Panc1 (cell line): ENCODE measurements at regions not wholly inside any gene's neighbourhood (a gene's known extent, or its start where the extent isn't known, plus 50 kb on each side); places are given as distances from the start of the nearest gene placed in this dataset.

Experiments used
- ATAC-seq: fragments of 200-7000 bp; cut with Tn5 transposase; 2 replicates; pipeline ENCODE4 v1.9.1; 2020; ENCODE audit warnings: mild to moderate bottlenecking, moderate library complexity
- BruUV-seq: library from RNA; stranded (reverse); fragments of 400-500 nt; replicated peaks from 2 replicates; lab custom pipeline; 2021; lab: Mats Ljungman, UMichigan
- CTCF ChIA-PET: fragments of 300-600 bp; sonication (Branson Sonifier 250); formaldehyde crosslinking; loops from one replicate; lab custom pipeline; 2022; ENCODE audit warnings: antibody characterized with exemption; lab: Charles Lee
- POLR2A ChIA-PET: fragments of 300-600 bp; sonication (Branson Sonifier 250); formaldehyde crosslinking; loops from one replicate; lab custom pipeline; 2022; ENCODE audit warnings: antibody characterized with exemption; lab: Charles Lee
- DNase-seq: peaks from one replicate; pipeline ENCODE4 v3.0.0-alpha.2; 2010; ENCODE audit warnings: low read depth, low spot score
- H3K27ac ChIP-seq: 2 replicates; pipeline ENCODE4 v1.5.1; 2011; ENCODE audit warnings: mild to moderate bottlenecking, low read length, inconsistent platforms
- H3K27me3 ChIP-seq: fragments of 200-500 bp; sonication (Bioruptor generic); 2 replicates; pipeline ENCODE4 v1.6.0; 2014; ENCODE audit warnings: low read length, inconsistent platforms; ENCODE audit not compliant: control insufficient read depth, insufficient read depth
- H3K36me3 ChIP-seq: fragments of 200-500 bp; sonication (Bioruptor generic); 2 replicates; pipeline ENCODE4 v1.5.1; 2014; ENCODE audit warnings: inconsistent platforms, mild to moderate bottlenecking, low read length, moderate library complexity; ENCODE audit not compliant: control insufficient read depth, insufficient read depth
- H3K4me1 ChIP-seq: 2 replicates; pipeline ENCODE4 v1.5.1; 2011; ENCODE audit warnings: inconsistent platforms, mild to moderate bottlenecking, low read length, moderate library complexity; ENCODE audit not compliant: control insufficient read depth, insufficient read depth
- H3K4me3 ChIP-seq, 2 experiments: 2 replicates each; pipeline ENCODE4 v1.5.1; 2011 to 2012; ENCODE audit warnings: low read depth in 2 of 2, low read length in 2 of 2, mild to moderate bottlenecking in 2 of 2, inconsistent platforms in 1 of 2, moderate library complexity in 1 of 2
- H3K9me3 ChIP-seq: fragments of 200-500 bp; sonication (Bioruptor generic); 2 replicates; pipeline ENCODE4 v1.5.1; 2014; ENCODE audit warnings: low read depth, mild to moderate bottlenecking, inconsistent platforms, low read length, moderate library complexity; ENCODE audit not compliant: control insufficient read depth, insufficient read depth
- POLR2AphosphoS5 ChIP-seq: IDR thresholded peaks from 2 replicates; pipeline ENCODE4 v1.6.1; 2012; ENCODE audit warnings: mild to moderate bottlenecking, low read depth, low read length, moderate library complexity
- SIN3A ChIP-seq: IDR thresholded peaks from 2 replicates; pipeline ENCODE4 v1.6.1; 2012; ENCODE audit warnings: low read depth, mild to moderate bottlenecking, low read length, moderate library complexity, borderline replicate concordance; ENCODE audit not compliant: insufficient read depth
- TCF7L2 ChIP-seq: IDR thresholded peaks from 2 replicates; pipeline ENCODE4 v1.6.1; 2011; ENCODE audit warnings: mild to moderate bottlenecking, low read depth, low read length, inconsistent platforms
- in situ Hi-C: cut with HindIII; loops from 2 replicates; pipeline ENCODE4 v1.10.0; 2016; ENCODE audit warnings: low sequenced_read_pairs, low pct_unique_long_range_greater_than_20kb
- intact Hi-C: fragments of 100-400 bp; cut with micrococcal nuclease; formaldehyde crosslinking; loops from one replicate; pipeline ENCODE4 v1.10.0; 2022; ENCODE audit not compliant: unreplicated experiment
- TF ChIP-seq, protein P1 (sequence below), 2 experiments: IDR thresholded peaks; 2 replicates each; pipeline ENCODE4 v1.6.1; 2011 to 2012; ENCODE audit warnings: low read depth in 2 of 2, control low read depth in 1 of 2, low read length in 1 of 2, mild to moderate bottlenecking in 1 of 2, moderate library complexity in 1 of 2; ENCODE audit not compliant: insufficient read depth in 1 of 2
- TF ChIP-seq, protein P2 (sequence below): fragments of 450-650 bp; IDR thresholded peaks from 2 replicates; pipeline ENCODE4 v1.5.1; 2017; ENCODE audit warnings: mild to moderate bottlenecking

DNA sequence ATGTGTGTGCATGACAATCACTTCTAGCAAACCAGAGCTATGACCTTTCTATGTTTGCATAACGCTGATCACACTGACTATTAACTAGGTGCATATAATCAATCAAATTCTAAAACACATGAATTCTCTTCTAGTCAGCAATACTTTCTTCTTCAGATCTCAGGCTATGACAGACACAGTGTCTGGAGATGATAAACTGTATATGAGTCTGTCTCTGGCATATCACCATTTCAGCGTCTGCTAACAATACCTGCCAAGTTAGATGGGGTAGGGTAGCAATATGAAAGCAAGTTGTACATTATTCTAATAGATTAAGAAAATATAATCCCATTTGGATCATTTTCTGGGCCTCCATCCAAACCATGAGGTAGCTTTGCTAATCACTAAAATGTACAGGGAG is 354.2 kb upstream of the EPHA4 start:
- CTCF ChIA-PET = no interaction called here
- no peaks in the 10 kb centered on the region for H3K9me3 ChIP-seq

DNA sequence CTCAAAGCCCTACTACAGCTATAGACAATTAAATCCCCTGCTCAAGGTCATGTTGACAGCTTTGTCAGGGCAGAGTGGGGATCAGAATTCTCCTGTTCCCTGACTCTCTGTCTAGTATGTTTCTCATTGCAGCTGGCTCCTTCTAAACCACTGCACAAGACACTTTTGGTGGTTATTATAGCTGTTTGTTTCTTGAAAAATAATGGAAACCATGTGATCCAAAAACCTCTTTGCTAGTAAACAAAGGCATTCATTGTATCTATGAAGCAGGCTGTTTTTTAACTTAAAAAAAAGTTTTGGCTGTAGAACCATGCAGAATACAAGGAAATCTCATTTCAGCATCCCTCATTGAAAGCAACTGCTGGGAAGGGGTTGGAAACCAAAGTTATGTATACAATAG is 352.5 kb upstream of the EPHA4 start:
- Histone ChIP-seq H3K36me3 (no peaks in the 10 kb centered on the region), H3K4me1 (no peaks in the 10 kb centered on the region), H3K27ac (no peak overlapping the region), H3K4me3 (no peak overlapping the region), H3K9me3 (no peaks in the 10 kb centered on the region), H3K27me3 (no peaks in the 10 kb centered on the region)
- ChIA-PET CTCF (no interaction called here), POLR2A (no interaction called here)
- DNase-seq (no peak), ATAC-seq (no peak)
- intact Hi-C loops = no loop called here
- TF ChIP-seq TCF7L2 (no peak), SIN3A (no peak), POLR2AphosphoS5 (no peak)
- TF ChIP-seq, protein P1, sequence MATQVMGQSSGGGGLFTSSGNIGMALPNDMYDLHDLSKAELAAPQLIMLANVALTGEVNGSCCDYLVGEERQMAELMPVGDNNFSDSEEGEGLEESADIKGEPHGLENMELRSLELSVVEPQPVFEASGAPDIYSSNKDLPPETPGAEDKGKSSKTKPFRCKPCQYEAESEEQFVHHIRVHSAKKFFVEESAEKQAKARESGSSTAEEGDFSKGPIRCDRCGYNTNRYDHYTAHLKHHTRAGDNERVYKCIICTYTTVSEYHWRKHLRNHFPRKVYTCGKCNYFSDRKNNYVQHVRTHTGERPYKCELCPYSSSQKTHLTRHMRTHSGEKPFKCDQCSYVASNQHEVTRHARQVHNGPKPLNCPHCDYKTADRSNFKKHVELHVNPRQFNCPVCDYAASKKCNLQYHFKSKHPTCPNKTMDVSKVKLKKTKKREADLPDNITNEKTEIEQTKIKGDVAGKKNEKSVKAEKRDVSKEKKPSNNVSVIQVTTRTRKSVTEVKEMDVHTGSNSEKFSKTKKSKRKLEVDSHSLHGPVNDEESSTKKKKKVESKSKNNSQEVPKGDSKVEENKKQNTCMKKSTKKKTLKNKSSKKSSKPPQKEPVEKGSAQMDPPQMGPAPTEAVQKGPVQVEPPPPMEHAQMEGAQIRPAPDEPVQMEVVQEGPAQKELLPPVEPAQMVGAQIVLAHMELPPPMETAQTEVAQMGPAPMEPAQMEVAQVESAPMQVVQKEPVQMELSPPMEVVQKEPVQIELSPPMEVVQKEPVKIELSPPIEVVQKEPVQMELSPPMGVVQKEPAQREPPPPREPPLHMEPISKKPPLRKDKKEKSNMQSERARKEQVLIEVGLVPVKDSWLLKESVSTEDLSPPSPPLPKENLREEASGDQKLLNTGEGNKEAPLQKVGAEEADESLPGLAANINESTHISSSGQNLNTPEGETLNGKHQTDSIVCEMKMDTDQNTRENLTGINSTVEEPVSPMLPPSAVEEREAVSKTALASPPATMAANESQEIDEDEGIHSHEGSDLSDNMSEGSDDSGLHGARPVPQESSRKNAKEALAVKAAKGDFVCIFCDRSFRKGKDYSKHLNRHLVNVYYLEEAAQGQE (IDR thresholded peaks at IDR 0.05; ENCODE audit: insufficient read depth in 1 of 2, low read depth in 2 of 2, low read length in 1 of 2) = no peak
- TF ChIP-seq, protein P2, sequence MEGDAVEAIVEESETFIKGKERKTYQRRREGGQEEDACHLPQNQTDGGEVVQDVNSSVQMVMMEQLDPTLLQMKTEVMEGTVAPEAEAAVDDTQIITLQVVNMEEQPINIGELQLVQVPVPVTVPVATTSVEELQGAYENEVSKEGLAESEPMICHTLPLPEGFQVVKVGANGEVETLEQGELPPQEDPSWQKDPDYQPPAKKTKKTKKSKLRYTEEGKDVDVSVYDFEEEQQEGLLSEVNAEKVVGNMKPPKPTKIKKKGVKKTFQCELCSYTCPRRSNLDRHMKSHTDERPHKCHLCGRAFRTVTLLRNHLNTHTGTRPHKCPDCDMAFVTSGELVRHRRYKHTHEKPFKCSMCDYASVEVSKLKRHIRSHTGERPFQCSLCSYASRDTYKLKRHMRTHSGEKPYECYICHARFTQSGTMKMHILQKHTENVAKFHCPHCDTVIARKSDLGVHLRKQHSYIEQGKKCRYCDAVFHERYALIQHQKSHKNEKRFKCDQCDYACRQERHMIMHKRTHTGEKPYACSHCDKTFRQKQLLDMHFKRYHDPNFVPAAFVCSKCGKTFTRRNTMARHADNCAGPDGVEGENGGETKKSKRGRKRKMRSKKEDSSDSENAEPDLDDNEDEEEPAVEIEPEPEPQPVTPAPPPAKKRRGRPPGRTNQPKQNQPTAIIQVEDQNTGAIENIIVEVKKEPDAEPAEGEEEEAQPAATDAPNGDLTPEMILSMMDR = no peak
- BruUV-seq = no TSS peak
- in situ Hi-C loops = no loop called here

More for the DNA sequence above, 354.2 kb upstream of the EPHA4 start:
- no TSS peak for BruUV-seq
- Histone ChIP-seq H3K27ac (no peak overlapping the region), H3K4me1 (no peaks in the 10 kb centered on the region), H3K4me3 (no peak overlapping the region), H3K36me3 (no peaks in the 10 kb centered on the region), H3K27me3 (no peaks in the 10 kb centered on the region)
- in situ Hi-C loops (no loop called here), intact Hi-C loops (no loop called here)
- no peak for TF ChIP-seq POLR2AphosphoS5
- TF ChIP-seq, protein P2 = no peak
- TF ChIP-seq, protein P1 (IDR thresholded peaks at IDR 0.05; ENCODE audit: insufficient read depth in 1 of 2, low read depth in 2 of 2, low read length in 1 of 2) = no peak
- TF ChIP-seq TCF7L2 = no peak
- no peak for TF ChIP-seq SIN3A
- no peak for ATAC-seq
- no peak for DNase-seq
- POLR2A ChIA-PET = no interaction called here
